Tibial nerve (tissue), 3 donors: ENCODE measurements at regions not wholly inside any gene's neighbourhood (a gene's known extent, or its start where the extent isn't known, plus 50 kb on each side); places are given as distances from the start of the nearest gene placed in this dataset.

Experiments used
- EP300 ChIP-seq, 2 donors: sonication (generic); formaldehyde crosslinking; IDR thresholded peaks; one replicate each; pipeline ENCODE4 v1.6.1; 2017; ENCODE audit warnings: antibody characterized with exemption in 2 of 2, mild to moderate bottlenecking in 1 of 2
- POLR2A ChIP-seq, 2 donors: fragments of 450-650 bp; IDR thresholded peaks; one replicate each; pipeline ENCODE4 v1.6.1; 2017; ENCODE audit warnings: antibody characterized with exemption in 2 of 2, mild to moderate bottlenecking in 2 of 2, moderate library complexity in 2 of 2

DNA sequence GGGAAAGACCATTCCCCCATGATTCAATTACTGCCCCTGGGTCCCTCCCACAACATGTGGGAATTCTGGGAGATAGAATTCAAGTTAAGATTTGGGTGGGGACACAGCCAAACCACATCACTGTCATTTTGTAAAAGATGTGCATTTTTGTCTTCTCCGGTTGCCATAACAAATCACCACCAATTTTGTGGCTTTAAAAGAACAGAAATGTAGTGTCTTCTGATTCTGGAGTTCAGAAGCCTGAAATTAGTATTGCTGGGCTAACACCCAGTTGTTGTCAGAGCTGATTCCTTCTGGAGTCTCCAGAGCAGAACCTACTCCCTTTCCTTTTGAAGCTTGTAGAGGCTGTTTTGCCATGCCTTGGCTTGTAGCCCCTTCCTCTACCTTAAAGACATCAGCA lies 54.1 kb upstream of the DHRSX start:
- TF ChIP-seq EP300 (IDR thresholded peaks at IDR 0.05) (no peak), POLR2A (IDR thresholded peaks at IDR 0.05) (no peak)
